ENCODE measurements at regions not wholly inside any gene's neighbourhood (a gene's known extent, or its start where the extent isn't known, plus 50 kb on each side); places are given as distances from the start of the nearest gene placed in this dataset.

GRCh38 chr11:104691129-104691528 is 207.1 kb downstream of the CASP12 start:
- TF ChIP-seq CTCF (IDR thresholded peaks at IDR 0.05; ENCODE audit: low read depth, low read length) (no peak), POLR2A (IDR thresholded peaks at IDR 0.05; ENCODE audit: extremely low read depth, insufficient read length) (no peak)
